Omental fat pad (tissue), 3 donors: ENCODE measurements at regions not wholly inside any gene's neighbourhood (a gene's known extent, or its start where the extent isn't known, plus 50 kb on each side); places are given as distances from the start of the nearest gene placed in this dataset.

Experiments
- ATAC-seq: fragments of 150-250 bp; one replicate; pipeline ENCODE4 v1.9.1; 2016; ENCODE audit warnings: mild to moderate bottlenecking, moderate library complexity; ENCODE audit not compliant: low FRiP score
- DNase-seq: peaks from one replicate; pipeline ENCODE4 v3.0.0-alpha.2; 2019; ENCODE audit warnings: low spot score
- TF ChIP-seq, protein P1 (sequence below), 3 donors: fragments of 450-650 bp; IDR thresholded peaks; one replicate each; pipeline ENCODE4 v1.5.1; 2016 to 2017; ENCODE audit warnings: antibody characterized with exemption in 3 of 3, mild to moderate bottlenecking in 3 of 3, moderate library complexity in 2 of 3

DNA sequence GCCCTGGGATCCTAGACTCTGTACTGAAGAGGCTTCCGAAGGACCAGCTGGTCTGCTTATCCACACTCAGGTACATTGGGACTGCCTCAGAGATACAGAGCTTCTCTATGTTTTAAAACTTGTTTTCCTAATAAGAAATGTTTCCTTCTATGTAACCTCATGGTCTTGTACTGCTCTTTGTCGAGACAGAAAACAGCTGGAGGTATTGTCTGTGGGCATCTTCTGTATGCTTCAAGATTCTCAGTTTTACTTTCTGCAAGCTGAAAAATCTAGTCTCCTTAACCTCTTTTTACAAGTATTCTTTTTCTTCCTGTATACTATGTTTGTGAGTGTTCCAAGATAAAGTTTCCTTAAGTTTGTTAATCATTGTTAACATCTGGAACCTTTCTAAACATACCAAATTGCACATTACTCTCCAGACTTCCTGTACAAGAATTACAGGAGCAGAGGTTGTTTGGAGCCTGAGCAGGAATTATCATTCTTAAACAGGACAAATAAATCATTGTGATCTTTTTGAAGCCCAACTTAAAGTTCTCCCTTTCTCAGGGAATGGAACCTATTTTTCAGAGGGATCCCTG lies 358.3 kb upstream of the CFAP20DC start:
- TF ChIP-seq, protein P1, sequence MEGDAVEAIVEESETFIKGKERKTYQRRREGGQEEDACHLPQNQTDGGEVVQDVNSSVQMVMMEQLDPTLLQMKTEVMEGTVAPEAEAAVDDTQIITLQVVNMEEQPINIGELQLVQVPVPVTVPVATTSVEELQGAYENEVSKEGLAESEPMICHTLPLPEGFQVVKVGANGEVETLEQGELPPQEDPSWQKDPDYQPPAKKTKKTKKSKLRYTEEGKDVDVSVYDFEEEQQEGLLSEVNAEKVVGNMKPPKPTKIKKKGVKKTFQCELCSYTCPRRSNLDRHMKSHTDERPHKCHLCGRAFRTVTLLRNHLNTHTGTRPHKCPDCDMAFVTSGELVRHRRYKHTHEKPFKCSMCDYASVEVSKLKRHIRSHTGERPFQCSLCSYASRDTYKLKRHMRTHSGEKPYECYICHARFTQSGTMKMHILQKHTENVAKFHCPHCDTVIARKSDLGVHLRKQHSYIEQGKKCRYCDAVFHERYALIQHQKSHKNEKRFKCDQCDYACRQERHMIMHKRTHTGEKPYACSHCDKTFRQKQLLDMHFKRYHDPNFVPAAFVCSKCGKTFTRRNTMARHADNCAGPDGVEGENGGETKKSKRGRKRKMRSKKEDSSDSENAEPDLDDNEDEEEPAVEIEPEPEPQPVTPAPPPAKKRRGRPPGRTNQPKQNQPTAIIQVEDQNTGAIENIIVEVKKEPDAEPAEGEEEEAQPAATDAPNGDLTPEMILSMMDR (IDR thresholded peaks at IDR 0.05), result no peak
- no peak for ATAC-seq
- DNase-seq, result no peak

DNA sequence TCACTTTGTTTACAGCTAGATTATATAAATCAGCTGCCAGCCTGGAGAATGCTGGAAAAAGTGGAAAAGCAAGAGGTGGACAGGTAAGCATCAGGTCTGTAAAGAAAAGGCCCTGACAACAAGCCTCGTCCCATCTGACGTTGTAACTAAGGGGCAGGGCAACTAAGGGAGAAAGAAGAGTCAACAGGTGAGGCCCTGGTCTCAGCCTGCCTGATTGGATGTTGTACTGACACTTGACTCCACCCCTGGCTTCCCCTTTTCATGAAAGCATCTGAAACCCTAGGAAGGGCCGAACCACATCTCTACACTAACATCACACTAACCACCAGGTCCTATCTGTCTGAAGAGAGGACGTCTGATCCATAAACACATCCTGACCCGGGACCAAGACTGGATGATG lies 357.6 kb upstream of the CFAP20DC start:
- ATAC-seq (no peak), DNase-seq (no peak)
- TF ChIP-seq, protein P1 (IDR thresholded peaks at IDR 0.05), result no peak

GRCh38 chr3:59406943-59407342 lies 357.1 kb upstream of the CFAP20DC start:
- TF ChIP-seq, protein P1 (IDR thresholded peaks at IDR 0.05), result no peak
- ATAC-seq (no peak), DNase-seq (no peak)

DNA sequence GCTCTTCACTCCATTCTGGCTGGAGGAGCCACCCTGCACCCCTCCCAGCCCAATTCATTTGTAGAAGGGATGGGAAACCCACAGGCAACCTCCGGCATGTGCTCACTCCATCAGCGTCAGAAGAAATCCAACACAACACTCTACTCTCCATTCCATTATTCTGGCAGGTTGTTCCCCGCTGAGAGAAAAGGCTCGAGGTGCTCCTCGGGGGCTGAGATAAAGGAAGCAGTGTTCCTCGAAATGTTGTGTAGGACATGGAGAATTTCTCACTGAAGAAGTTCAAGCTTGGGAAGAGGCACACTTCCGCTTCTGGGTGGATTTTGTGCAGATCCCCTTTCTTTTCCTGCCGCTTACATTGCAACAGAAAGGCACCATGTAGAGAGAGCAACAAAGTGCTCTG lies 355.0 kb upstream of the CFAP20DC start:
- ATAC-seq (no peak), DNase-seq (no peak)
- TF ChIP-seq, protein P1 (IDR thresholded peaks at IDR 0.05), result no peak

GRCh38 chr3:59404064-59404463 lies 354.2 kb upstream of the CFAP20DC start:
- no peak for ATAC-seq
- TF ChIP-seq, protein P1 (IDR thresholded peaks at IDR 0.05), result no peak
- DNase-seq, result no peak

DNA sequence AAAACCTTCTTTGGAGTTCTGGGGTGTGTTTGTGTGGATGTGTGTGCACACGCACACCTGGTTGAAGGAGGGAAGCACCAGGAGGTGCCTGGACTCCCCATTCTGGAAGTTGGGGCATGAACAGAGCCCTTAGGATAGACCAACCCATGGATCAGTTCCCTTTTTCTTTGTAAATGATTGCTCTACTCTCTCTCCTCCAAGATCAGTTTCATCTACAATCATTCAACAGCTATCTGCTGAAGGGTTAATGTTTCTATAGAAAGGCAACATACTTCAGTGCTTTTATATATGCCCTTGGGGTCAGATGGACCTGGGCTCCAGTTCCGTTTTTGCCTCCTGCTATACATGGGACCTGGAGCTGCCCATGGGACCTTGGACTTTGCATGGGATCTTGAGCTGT lies 352.1 kb upstream of the CFAP20DC start:
- no peak for DNase-seq
- TF ChIP-seq, protein P1 (IDR thresholded peaks at IDR 0.05), result no peak
- no peak for ATAC-seq

- no peak for DNase-seq
- TF ChIP-seq, protein P1 (IDR thresholded peaks at IDR 0.05), result no peak
- ATAC-seq, result no peak
Measured at GRCh38 chr3:59392116-59392515, 342.3 kb upstream of the CFAP20DC start.
